Endothelial cell of umbilical vein (primary cell): ENCODE measurements at regions not wholly inside any gene's neighbourhood (a gene's known extent, or its start where the extent isn't known, plus 50 kb on each side); places are given as distances from the start of the nearest gene placed in this dataset.

Experiments used
- BruUV-seq: library from RNA; stranded (reverse); fragments of 400-500 nt; replicated peaks from 2 replicates; lab custom pipeline; 2021; lab: Mats Ljungman, UMichigan
- CTCF ChIA-PET: fragments of 300-600, 350-600 bp; sonication (Branson Sonifier 250); formaldehyde crosslinking; loops from one replicate; lab custom pipeline; 2021; ENCODE audit warnings: antibody characterized with exemption, inconsistent platforms; lab: Charles Lee
- POLR2A ChIA-PET: fragments of 300-600, 350-600 bp; sonication (Branson Sonifier 250); formaldehyde crosslinking; loops from one replicate; lab custom pipeline; 2021; ENCODE audit warnings: antibody characterized with exemption, inconsistent platforms; lab: Charles Lee
- DNase-seq: peaks from one replicate; pipeline ENCODE4 v3.0.0-alpha.2; 2011; ENCODE audit warnings: low read depth, low spot score
- FAIRE-seq: peaks from 2 replicates; lab custom pipeline; 2011; peaks lifted over from hg19 to GRCh38; lab: Jason Lieb, UNC
- H2AFZ ChIP-seq: 2 replicates; pipeline ENCODE4 v1.6.0; 2012; ENCODE audit warnings: low read depth, low read length, control low read depth, inconsistent platforms
- H3K27ac ChIP-seq: 2 replicates; pipeline ENCODE4 v1.5.1; 2011; ENCODE audit warnings: low read depth, mild to moderate bottlenecking, control low read depth, low read length, moderate library complexity; ENCODE audit not compliant: insufficient read depth
- H3K27me3 ChIP-seq, 2 experiments: 2 replicates each; pipeline versions ENCODE4 v1.6.0 to v1.6.1; 2011; ENCODE audit warnings: low read length in 2 of 2, mixed read lengths in 1 of 2; ENCODE audit not compliant: control insufficient read depth in 2 of 2, insufficient read depth in 2 of 2
- H3K36me3 ChIP-seq, 2 experiments: 2 replicates in 1 of 2; 3 replicates in 1 of 2; pipeline ENCODE4 v1.5.1; 2011; ENCODE audit warnings: low read length in 2 of 2, mild to moderate bottlenecking in 1 of 2, moderate library complexity in 1 of 2; ENCODE audit not compliant: control insufficient read depth in 2 of 2, insufficient read depth in 2 of 2; ENCODE audit errors: extremely low read depth in 1 of 2
- H3K4me1 ChIP-seq: 3 replicates; pipeline ENCODE4 v1.5.1; 2011; ENCODE audit warnings: mild to moderate bottlenecking, low read length; ENCODE audit not compliant: control insufficient read depth, insufficient read depth; ENCODE audit errors: extremely low read depth
- H3K4me2 ChIP-seq: 2 replicates; pipeline ENCODE4 v1.6.1; 2011; ENCODE audit warnings: low read length, control low read depth, mixed read lengths; ENCODE audit not compliant: insufficient read depth
- H3K4me3 ChIP-seq, 3 experiments: fragments of 200-600 bp in 1 of 3; sonication (generic), shearing (Covaris generic) in 1 of 3; replicated peaks in 1 of 3; 2 replicates each; pipeline ENCODE4 v1.5.1; 2011 to 2016; ENCODE audit warnings: control low read depth in 3 of 3, low read length in 3 of 3, mild to moderate bottlenecking in 2 of 3, inconsistent platforms in 1 of 3, low read depth in 1 of 3, moderate library complexity in 1 of 3; ENCODE audit not compliant: insufficient read depth in 1 of 3
- H3K79me2 ChIP-seq: 2 replicates; pipeline ENCODE4 v1.6.0; 2012; ENCODE audit warnings: low read length, inconsistent platforms; ENCODE audit not compliant: control insufficient read depth, insufficient read depth
- H3K9ac ChIP-seq: replicated peaks from 2 replicates; pipeline ENCODE3; 2011; ENCODE audit warnings: low read length, control low read depth; ENCODE audit not compliant: insufficient read depth; ENCODE audit errors: extremely low read depth
- H3K9me1 ChIP-seq: replicated peaks from 3 replicates; pipeline ENCODE4 v1.6.0; 2011; ENCODE audit warnings: mild to moderate bottlenecking, low read length; ENCODE audit not compliant: control insufficient read depth, insufficient read depth; ENCODE audit errors: extremely low read depth
- H3K9me3 ChIP-seq: replicated peaks from 2 replicates; pipeline ENCODE4 v1.5.1; 2012; ENCODE audit warnings: low read length, inconsistent platforms; ENCODE audit not compliant: control insufficient read depth, insufficient read depth
- H4K20me1 ChIP-seq: replicated peaks from 2 replicates; pipeline ENCODE3; 2011; ENCODE audit warnings: mild to moderate bottlenecking, low read length; ENCODE audit not compliant: control insufficient read depth, insufficient read depth; ENCODE audit errors: extremely low read depth
- CTCF ChIP-seq, 2 donors: IDR thresholded peaks; 1 replicate in 1 of 2; 2 replicates in 1 of 2; pipeline ENCODE4 v1.5.1; 2011; ENCODE audit warnings: low read length in 2 of 2, mild to moderate bottlenecking in 2 of 2, moderate library complexity in 2 of 2, control low read depth in 1 of 2, inconsistent platforms in 1 of 2, low read depth in 1 of 2; ENCODE audit not compliant: insufficient read depth in 1 of 2; ENCODE audit errors: extremely low read depth in 1 of 2
- EZH2 ChIP-seq: IDR thresholded peaks from 2 replicates; pipeline ENCODE4 v1.6.1; 2012; ENCODE audit warnings: borderline replicate concordance, low read depth, mild to moderate bottlenecking, moderate library complexity, low read length, inconsistent platforms; ENCODE audit not compliant: severe bottlenecking
- FOS ChIP-seq: IDR thresholded peaks from 2 replicates; pipeline ENCODE4 v1.6.1; 2011; ENCODE audit warnings: mild to moderate bottlenecking, low read length, moderate library complexity, borderline replicate concordance; ENCODE audit not compliant: insufficient read depth
- GATA2 ChIP-seq: IDR thresholded peaks from 2 replicates; pipeline ENCODE4 v1.7.0; 2011; ENCODE audit warnings: low read depth, mild to moderate bottlenecking, moderate library complexity, mixed read lengths, low read length; ENCODE audit not compliant: insufficient read length, insufficient read depth
- JUN ChIP-seq: IDR thresholded peaks from 2 replicates; pipeline ENCODE4 v1.6.1; 2011; ENCODE audit warnings: borderline replicate concordance, low read depth; ENCODE audit not compliant: insufficient read length, insufficient read depth
- MAX ChIP-seq: IDR thresholded peaks from 2 replicates; pipeline ENCODE4 v1.6.1; 2011; ENCODE audit not compliant: insufficient read depth, insufficient read length
- MYC ChIP-seq: IDR thresholded peaks from one replicate; pipeline ENCODE4 v1.6.1; 2011; ENCODE audit warnings: mild to moderate bottlenecking, low read depth, low read length
- POLR2A ChIP-seq: IDR thresholded peaks from 2 replicates; pipeline ENCODE4 v1.6.1; 2012; ENCODE audit warnings: low read depth, mild to moderate bottlenecking, control low read depth, low read length
- POLR2AphosphoS5 ChIP-seq: IDR thresholded peaks from 2 replicates; pipeline ENCODE4 v1.6.1; 2012; ENCODE audit warnings: low read depth, mild to moderate bottlenecking, control low read depth, low read length, moderate library complexity; ENCODE audit not compliant: insufficient read depth
- dilution Hi-C: fragments of 300-500 bp; cut with MboI; formaldehyde crosslinking; loops from one replicate; pipeline ENCODE4 v1.15.0; 2019; ENCODE audit warnings: low sequenced_read_pairs; ENCODE audit not compliant: extremely low pct_ligation_motif_present
- intact Hi-C: fragments of 100-400 bp; cut with micrococcal nuclease; formaldehyde crosslinking; loops from one replicate; pipeline ENCODE4 v1.10.0; 2022

- intact Hi-C loops: no loop called here
- TF ChIP-seq MYC (no peak), GATA2 (no peak), CTCF (IDR thresholded peaks at IDR 0.05; ENCODE audit: extremely low read depth in 1 of 2, insufficient read depth in 1 of 2, low read depth in 1 of 2, low read length in 2 of 2) (no peak), JUN (no peak), POLR2A (no peak), EZH2 (no peak), POLR2AphosphoS5 (no peak), MAX (no peak), FOS (no peak)
- Histone ChIP-seq H3K9ac (no peak overlapping the region), H3K36me3 (no peaks in the 10 kb centered on the region), H3K4me1 (peaks cover 13% of the 10 kb centered on the region), H2AFZ (no peak overlapping the region), H3K9me1 (no peaks in the 10 kb centered on the region), H3K4me3 (no peak overlapping the region), H3K79me2 (no peaks in the 10 kb centered on the region), H3K27me3 (no peaks in the 10 kb centered on the region), H4K20me1 (no peaks in the 10 kb centered on the region), H3K4me2 (no peak overlapping the region), H3K27ac (no peak overlapping the region), H3K9me3 (peaks cover under 1% of the 10 kb centered on the region)
- POLR2A ChIA-PET: no interaction called here
- FAIRE-seq: no peak
- dilution Hi-C loops: no loop called here
- no TSS peak for BruUV-seq
- CTCF ChIA-PET: interaction anchor here (1.3 to 1.4 kb wide), 2 partner anchors 13 to 16 kb away, joined by 3 to 4 read pairs; no protein-coding TSS in a partner anchor
- DNase-seq: no peak
Observed at GRCh38 chr6:80441131-80441530, 334.7 kb downstream of the BCKDHB start.
